Activated T-helper 1 cell treated with anti-CD3 and anti-CD28 coated beads, Interleukin-2, amount 50 U/mL, for 16 hours (primary cell): ENCODE measurements at regions not wholly inside any gene's neighbourhood (a gene's known extent, or its start where the extent isn't known, plus 50 kb on each side); places are given as distances from the start of the nearest gene placed in this dataset.

ENCODE experiments used
- DNase-seq, 2 donors: peaks; one replicate each; pipeline ENCODE4 v3.0.0-alpha.2; 2020; ENCODE audit warnings: low read depth in 1 of 2, low spot score in 1 of 2

DNA sequence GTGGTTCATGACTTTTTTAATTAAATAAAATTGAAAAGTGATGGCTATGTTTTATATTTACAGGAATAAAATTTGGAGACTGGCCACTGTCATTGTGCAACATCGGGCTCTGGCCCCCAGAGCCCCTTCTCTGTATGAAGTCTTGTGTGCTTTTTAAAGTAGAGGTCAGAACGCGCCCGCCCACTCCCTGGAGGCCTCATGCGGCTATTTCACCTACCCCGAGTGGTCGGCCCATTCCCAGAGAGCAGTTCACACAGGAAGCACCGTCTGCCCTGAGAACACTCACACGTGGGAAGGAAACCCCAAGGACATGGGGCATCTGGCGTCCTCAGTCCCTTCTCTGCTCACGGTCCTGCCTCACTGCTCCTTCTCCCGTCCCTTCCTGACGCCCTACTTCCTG lies 296.9 kb upstream of the SALL3 start:
- no peak for DNase-seq

DNA sequence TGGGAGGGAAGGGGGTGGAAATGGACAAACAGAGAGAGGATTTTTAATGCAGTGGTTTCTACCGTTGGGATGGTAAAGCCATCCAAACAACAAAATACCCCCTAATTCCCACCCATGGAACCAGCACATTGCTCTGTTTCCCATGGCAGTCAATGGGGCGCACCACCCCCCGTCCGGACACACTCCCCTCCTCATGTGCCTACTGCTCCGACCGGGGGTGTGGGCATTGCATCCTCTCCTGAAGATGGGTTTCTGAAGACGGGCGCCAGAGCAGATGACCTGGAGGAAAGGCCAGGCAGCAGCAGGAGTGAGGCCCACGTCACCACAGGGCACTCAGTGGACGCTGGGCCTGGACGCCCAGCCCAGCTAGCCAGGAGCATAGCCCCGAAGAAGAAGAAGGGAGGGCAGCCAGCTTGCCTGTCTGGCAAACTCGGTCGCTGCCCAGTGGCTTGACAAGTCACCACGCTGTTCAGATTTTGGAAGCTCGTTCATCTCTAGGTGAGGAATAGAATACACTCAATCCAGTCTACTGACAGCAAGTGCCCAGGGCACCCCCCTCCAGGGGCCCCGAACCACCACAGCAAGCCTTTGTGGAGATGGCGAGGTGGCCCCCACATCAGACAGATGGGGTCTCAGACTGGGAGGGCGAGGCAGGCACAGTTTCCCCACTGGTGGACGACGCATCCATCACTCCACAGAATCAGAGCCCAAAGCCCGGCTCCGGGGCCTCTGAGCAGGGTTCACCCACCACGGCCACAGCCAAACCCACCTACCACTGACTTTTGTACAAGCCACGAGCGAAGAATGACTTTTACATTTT lies 296.2 kb upstream of the SALL3 start:
- DNase-seq = no peak

DNA sequence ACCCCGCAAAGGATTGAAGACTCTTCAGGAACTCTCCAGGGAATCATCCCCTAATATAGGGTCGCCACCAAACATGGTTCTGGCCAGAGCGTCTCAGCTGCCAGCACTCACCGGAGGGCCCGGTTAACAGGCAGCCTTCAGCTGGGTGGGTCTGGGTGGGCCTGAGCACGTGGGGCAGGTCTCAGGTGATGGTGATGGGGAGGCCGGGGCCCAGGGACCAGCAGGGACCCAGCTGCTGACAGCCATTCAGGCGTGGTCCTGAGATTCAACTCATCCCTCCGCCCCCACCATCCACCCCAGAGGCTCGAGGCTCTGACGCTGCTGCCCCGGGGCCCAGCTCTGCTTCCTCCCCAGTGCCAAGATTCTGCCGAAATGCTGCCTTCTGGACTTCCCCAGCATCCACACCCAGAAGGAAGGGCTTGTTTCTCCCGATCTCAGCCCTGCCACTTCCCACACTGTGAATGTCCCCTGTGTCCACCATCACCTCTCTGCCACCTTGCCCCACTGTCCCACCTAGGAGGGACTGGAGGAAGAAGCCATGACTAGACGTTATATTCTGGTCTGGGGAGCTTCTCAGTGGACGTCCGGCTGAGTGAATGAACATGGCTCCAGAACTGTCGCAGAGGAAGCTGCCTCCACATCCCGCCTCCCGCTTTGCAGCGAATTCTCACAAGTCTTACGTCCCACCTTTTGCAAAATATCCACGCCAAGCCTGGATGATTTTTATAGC lies 294.2 kb upstream of the SALL3 start:
- DNase-seq = no peak

DNA sequence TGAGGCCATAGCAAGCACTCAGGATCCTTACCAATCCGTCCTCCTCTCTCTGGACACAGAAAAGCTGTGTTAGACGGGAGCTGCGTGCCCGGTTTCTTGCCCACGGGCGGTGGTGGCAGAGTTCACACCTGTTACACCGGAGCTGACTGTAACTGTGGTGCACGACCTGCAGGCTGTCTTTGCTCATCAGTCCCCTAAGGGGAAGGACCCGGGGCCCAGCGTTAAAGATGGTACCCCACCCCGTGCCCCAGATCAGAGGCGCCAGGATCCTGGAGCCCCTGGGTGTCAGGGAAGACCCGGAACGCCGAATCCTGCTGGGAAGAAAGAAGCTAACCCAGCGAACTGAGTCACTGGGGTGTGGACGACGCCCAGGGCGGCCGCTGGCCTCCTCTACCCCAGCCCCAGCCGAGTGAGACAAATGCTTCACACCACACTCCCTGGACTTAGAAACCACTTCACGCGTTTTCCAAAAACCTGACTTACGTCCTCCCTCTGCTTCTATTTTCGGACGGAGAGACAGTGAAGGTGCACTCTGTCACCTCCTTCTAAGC lies 293.6 kb upstream of the SALL3 start:
- DNase-seq = no peak

DNA sequence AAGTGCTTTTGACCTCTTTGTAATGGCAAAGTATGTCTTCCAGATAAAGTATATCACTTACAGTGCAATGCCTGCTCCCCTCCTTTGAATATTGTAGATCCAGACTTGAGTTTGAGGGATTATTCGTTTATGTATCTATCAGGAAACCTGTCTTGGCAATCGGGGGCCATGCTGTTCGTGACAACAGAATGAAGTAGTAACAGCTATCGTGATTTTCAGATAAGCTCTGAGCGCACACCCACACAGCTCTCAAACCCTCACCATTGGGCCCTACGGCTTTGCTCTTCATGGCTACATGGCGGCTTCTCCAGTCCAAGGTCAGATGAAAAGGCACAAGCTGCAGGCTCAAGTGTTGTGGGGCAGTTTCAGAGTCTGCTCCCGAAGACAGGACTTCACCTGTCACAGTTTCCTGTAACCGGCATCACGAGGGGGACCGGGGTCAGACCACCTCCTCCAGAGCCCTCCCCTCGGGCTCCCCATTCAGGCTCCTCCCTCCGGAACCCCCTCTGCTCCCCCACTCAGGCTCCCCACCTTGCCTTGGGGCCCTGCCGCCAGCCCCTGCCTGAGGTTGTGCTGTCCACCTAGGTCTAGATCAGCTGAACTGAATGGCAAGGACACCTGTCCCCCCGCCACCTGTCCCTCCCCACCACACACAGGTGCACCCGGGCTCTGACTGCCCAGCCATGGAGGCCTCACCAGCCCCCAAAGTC lies 292.5 kb upstream of the SALL3 start:
- no peak for DNase-seq

DNA sequence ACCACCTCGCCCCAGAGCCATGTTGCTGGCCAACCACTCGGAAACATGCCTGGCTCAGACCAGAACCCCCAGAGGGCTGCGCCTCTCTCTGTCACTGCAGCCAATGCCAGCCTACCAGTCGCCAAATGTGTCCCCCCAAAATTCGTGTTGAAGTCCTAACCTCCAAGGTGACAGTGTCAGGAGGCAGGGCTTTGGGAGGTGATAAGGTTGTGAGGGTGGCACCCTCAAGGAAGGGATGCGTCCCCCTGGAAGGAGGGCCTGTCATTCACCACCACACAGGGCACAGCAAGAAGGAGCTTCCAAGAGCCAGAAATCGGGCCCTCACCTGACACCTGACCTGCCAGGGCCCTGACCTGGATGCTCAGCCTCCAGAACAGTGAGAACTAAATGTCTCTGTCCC lies 291.9 kb upstream of the SALL3 start:
- DNase-seq = no peak

DNA sequence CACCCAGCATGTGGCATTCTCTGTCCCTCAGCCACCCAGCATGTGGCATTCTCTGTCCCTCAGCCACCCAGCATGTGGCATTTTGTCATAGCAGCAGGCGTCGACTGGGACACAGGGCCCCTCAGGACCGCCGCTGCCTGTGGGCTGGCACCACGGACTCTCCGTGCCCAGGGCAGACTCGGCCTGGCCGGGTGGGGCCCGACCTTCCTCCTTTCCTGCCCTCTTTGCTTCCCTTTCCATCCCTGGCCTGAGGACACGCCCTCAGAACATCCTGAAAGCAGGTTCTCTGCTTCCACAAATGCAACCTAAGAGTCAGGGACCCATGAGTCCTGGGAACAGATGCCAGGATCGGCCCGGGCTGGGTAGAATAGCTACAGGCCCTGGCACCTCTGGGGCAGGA lies 291.4 kb upstream of the SALL3 start:
- DNase-seq = no peak

DNA sequence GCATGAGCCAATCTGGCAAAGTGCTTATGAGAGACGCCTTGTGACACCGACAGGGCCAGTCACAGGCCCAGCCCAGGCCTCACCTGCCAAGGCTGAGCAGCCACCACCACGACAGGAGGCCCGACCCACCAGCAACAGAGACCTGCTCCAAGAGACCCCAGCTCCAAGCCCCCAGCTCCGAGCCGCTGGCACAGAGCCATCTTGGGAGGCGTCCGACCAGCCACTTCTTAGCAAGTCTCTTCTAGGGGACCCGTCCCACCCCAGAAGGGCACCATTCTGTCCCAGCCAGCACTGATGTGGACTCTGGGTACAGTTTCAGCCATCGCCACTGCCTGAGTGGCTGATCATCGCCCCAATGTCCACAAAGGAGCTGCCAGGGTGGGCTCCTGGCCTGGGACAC lies 290.7 kb upstream of the SALL3 start:
- no peak for DNase-seq

DNA sequence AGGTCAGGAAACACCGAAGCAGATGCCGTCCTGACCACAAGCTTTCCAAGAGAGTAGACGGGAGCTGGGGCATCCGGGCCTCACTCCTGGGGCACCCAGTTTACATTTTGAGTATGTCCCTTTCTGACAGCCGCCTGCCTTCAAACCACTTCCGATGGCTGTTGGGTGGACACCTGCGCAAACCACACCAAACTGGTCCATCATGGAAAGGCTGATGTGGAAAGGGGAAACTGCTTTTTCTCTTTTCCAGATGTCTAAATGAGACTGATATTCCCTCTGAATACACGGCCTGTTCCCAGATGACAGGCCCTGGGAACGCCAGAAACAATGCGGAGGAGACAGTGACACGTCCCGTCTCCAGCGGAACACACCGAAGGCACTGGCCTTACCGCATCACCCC lies 290.0 kb upstream of the SALL3 start:
- no peak for DNase-seq

DNA sequence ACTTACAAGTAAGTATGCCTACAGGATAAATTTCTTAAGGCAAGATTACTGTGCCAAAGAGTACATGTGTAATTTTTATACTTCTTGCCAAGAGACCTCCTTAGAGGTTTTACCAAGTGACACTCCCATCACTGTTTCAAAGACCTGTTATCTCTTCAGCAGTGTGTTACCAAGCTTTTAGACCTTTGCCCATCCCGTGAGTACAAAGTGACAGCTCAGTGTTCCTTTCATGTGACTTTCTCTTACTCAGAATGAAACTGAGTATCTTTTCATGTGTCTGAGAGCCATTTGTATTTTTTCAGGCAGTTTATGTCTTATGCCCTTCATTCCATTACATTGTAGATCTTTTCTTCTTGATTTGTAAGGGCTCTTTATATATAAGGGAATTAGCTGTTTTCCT lies 287.5 kb upstream of the SALL3 start:
- DNase-seq = no peak

DNA sequence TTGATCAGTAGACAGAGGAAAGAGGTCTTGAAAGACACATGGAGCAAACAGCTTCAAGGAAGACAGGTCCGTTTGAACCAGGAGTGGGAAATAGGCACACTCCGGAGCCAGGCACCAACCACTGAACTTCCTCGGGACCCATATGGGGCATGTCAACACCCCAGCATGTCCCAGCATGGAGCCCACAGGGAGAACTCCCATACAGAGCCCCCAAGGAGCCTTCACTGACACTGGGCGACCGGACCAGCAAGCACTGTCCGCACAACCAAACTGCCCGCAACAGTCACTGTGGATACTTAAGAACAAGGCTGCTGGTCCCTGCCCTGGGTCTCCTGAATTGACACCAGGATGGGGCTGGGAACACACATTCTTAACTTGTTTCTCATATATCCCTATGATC lies 286.2 kb upstream of the SALL3 start:
- no peak for DNase-seq

DNA sequence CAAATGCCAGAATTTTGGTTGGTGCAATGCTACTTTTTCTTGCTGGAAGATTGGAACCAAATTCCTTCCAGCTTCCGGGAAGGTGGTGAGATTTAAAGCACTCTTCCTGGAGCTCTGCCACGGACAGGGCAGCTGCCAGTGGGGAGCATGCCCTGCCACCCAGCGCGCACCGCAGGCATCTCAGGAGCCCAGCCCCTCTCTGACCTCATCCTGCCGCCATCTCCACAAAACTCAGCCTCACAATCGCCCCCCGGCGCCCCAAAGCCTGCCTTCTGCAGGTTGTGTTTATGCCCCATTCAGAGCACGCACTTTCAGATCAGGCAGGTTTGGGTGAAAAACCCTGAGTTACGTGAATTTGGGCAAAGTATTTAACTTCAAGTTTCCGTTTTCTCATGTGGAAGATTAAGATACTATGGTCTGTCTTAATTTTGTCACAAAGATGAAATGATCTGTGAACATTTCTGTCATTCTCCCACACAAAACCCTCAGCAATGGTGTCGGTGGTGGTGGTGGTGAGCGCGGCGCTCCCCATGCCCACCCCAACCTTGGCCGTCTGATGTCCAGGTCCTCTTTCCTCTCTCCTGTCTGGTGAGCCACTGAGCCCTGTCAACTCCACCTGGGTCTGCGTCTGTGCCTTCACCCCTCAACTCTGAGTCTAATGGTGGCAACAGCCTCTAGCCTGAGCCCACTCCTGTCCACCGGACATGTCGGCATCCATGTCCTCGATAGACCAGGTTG lies 282.8 kb upstream of the SALL3 start:
- no peak for DNase-seq

DNA sequence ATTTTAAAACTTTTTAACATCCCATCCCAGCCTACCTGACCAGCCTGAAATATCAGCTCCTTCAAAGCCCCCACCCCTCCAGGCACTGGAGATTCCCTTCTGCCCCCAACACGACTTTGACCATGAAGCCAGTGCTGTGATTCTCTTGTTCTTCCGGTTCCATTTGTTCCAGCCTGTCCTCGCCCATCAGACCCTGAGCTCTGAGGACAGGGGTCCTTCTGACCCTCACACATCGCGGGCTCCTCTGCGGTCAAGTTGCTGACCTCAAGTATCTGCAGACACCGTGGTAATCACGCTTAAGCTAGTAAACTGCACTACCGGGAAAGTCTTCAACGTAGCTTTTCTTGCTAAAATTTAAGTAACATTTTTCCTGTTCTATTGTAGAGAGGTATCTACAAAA lies 282.2 kb upstream of the SALL3 start:
- DNase-seq = no peak

DNA sequence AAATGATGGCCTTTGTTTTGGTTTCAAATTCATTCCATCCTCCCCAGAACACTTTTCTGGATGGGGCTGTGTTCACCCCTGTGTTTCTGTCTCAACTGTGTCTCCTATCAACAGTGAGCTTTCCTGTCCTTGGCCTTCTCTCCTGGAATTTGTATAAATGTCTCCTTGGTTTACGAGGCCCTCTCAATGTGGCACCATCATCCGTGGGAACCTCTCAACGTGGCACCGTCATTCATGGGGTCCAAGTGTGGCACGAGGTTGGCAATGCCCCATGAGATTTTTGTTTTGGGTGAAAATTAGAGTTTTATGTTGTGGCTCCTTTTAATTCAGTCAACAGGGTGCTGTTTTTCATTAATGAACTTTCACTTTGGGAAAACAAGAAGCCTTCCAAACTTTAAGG lies 280.7 kb upstream of the SALL3 start:
- DNase-seq = no peak

DNA sequence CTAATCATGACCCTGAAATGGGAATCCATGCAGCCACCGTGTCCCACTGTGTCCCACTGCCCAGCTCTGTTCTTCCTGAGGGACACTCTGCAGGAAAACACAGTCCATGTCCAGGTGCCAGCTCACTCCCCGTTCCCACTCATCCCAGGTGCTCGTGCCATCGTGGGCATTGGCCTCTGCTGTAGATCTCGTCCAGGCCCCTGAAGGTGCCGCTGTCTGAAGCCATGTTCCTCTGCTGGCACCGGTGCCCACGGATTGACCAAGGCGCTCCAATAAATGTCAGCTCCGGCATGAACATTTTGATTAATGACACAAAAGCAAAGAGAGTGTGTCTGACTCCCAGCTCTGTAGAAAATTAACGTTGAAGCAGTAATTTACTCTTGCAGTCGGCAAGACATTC lies 280.1 kb upstream of the SALL3 start:
- no peak for DNase-seq

DNA sequence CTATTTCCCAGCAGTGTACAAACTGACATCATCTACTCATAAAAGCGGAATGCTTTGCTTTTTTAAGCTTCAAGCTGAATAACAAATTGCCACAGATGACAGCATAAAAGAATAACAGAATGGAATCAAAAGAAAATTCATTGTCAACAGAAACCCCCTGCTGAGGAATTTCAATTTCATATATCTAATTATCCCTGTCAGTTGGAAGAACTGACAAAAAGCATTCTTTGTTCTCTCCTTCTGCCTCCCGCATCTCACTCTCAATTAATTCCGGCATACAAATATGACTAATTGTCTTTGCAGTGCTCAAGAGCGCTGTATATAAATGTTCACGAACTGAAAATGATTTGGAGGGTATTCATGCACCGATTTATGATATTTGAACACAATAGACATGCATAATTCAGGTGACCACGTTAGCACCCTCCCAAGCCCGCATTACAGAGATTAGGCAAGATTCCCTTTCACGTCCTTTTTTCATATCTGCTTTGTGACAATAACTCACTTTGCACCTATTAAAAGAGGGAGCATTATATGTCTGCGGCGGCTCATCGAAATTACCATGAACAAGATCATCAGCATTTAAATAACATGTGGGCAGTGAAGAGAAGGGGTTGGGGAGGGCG lies 277.7 kb upstream of the SALL3 start:
- no peak for DNase-seq

DNA sequence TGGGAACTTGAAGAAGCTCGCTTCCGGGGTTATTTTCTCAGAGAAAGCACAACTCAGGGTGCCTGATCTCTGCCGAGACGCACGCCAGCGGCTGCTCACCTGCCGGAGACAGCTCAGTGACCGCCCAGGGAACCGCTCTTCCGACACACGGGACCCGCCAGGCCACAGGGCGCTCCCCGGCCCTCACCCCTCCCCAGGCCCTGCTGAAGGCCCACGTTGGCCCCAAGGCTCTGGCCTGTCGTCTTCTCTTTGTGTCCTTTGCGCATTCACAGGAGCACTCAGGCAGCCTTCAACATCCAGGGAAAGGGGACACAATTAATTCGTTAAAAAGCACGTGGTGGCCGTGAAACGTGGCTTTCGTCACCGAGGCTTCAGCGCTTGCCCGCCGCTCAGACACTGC lies 276.3 kb upstream of the SALL3 start:
- no peak for DNase-seq

DNA sequence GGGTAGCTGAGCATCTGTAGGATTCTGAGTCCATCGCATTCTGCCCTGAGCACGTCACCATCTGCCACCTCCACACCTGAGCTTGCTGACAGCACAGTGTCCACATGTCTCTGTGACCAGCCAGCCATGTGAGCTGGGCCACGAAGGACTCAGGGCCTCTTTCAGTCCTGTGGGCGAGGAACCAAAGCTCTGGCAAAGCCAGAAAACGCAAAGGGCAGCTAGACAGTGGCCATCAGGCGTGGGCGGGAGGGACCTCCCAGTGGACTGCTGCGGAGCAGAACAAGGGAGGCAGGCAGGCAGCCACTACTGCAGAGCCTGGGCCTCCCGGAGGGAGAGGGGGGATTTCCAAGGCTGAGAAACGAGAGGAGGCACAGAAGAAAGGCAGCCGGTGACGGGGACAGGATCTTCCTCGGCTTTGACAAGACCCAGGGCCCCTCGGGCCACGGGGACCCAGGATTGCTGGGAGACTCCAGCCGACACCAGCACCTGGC lies 274.6 kb upstream of the SALL3 start:
- no peak for DNase-seq

DNA sequence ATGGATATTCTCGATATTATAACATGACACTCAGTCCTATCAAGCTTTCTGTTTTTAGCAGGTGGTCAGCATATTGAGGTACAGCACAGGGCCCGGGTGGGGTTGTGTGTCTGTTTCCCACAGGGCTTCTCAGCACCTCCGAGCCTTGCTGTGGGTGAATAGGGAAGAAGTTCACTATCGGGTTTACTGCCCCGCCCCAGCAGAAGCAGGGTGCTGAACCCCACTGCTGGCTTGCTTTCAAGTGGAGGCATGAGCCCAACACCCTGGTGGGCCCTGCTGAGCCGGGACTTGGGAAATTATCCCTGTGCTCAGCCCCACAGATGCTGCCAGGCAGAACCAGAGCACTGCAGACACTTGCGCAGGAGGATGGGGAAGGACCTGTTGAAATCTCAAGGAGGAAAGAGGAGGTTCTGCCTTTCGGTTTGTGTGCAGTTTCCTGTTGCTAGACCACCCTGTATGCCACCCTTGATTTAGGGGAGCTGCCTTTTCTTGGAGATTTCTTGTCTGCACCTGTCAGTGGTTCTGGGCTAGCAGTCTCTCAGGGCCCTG lies 270.3 kb upstream of the SALL3 start:
- DNase-seq = no peak

DNA sequence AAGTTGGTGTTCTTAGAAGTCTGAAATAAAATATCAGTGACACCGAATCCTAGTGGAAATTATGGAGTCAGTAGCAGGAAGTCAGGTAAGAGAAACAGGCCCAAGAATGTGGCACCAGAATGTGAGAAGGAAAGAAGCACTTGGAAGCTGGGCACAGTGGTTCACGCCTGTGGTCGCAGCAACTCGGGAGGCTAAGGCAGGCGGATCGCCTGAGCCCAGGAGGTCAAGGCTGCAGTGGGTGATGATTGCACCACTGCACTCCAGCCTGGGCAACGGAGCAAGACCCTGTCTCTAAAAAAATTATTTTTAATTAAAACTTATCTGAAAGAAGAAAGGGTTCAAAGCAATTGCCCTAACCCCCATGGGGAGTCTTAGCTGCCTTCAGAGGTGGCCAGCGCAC lies 268.3 kb upstream of the SALL3 start:
- DNase-seq = no peak
